BLaER1 treated with 17β-estradiol and CSF1 and Interleukin-3, amounts not matched to agents 10 nM and 100 nM (cell line): ENCODE measurements at regions not wholly inside any gene's neighbourhood (a gene's known extent, or its start where the extent isn't known, plus 50 kb on each side); places are given as distances from the start of the nearest gene placed in this dataset.
"Not testable (repeated sequence)": the region's sequence is repeated elsewhere in the genome, so short reads cannot be mapped to it uniquely, and the experiment has no call there.

ENCODE experiments used
- H3K27ac ChIP-seq, 11 experiments: shearing (Covaris generic); formaldehyde crosslinking; 2 replicates each; pipeline ENCODE4 v1.8.1; 2022
- H3K27me3 ChIP-seq, 11 experiments: shearing (Covaris generic); formaldehyde crosslinking; 2 replicates each; pipeline ENCODE4 v1.8.1; 2022
- H3K36me3 ChIP-seq, 11 experiments: shearing (Covaris generic); formaldehyde crosslinking; 2 replicates each; pipeline ENCODE4 v1.8.1; 2022
- H3K4me1 ChIP-seq, 10 experiments: shearing (Covaris generic); formaldehyde crosslinking; 2 replicates each; pipeline ENCODE4 v1.8.1; 2022
- H3K4me2 ChIP-seq, 11 experiments: shearing (Covaris generic); formaldehyde crosslinking; 2 replicates each; pipeline ENCODE4 v1.8.1; 2022
- H3K4me3 ChIP-seq, 10 experiments: shearing (Covaris generic); formaldehyde crosslinking; 2 replicates each; pipeline ENCODE4 v1.8.1; 2022
- H3K9ac ChIP-seq, 11 experiments: shearing (Covaris generic); formaldehyde crosslinking; 2 replicates each; pipeline ENCODE4 v1.8.1; 2022
- H3K9me3 ChIP-seq, 11 experiments: shearing (Covaris generic); formaldehyde crosslinking; replicated peaks in 1 of 11; 2 replicates each; pipeline ENCODE4 v1.8.1; 2022
- H4K20me1 ChIP-seq, 11 experiments: shearing (Covaris generic); formaldehyde crosslinking; 2 replicates each; pipeline ENCODE4 v1.8.1; 2022
- Cebpa-rat ChIP-seq, 11 experiments: shearing (Covaris generic); IDR thresholded peaks; 2 replicates each; pipeline ENCODE4 v1.8.1; 2022

GRCh38 chr10:53079283-53079682 is 306.7 kb upstream of the MBL2 start:
- no peak overlapping the region for H3K4me2 ChIP-seq
- H3K27ac ChIP-seq: no peak overlapping the region
- no peak overlapping the region for H3K4me3 ChIP-seq
- H3K9me3 ChIP-seq: no peaks in the 10 kb centered on the region
- H3K9ac ChIP-seq: no peak overlapping the region
- no peaks in the 10 kb centered on the region for H3K27me3 ChIP-seq
- no peak for TF ChIP-seq Cebpa-rat (IDR thresholded peaks at IDR 0.05)
- H3K4me1 ChIP-seq: no peaks in the 10 kb centered on the region
- H3K36me3 ChIP-seq: no peaks in the 10 kb centered on the region
- no peaks in the 10 kb centered on the region for H4K20me1 ChIP-seq

GRCh38 chr10:53076948-53077347 is 304.4 kb upstream of the MBL2 start:
- Histone ChIP-seq H3K36me3 (no peaks in the 10 kb centered on the region), H3K9me3 (no peaks in the 10 kb centered on the region), H3K27me3 (no peaks in the 10 kb centered on the region), H3K4me2 (no peak overlapping the region), H3K4me3 (no peak overlapping the region), H3K27ac (no peak overlapping the region), H3K9ac (no peak overlapping the region), H3K4me1 (no peaks in the 10 kb centered on the region), H4K20me1 (no peaks in the 10 kb centered on the region)
- TF ChIP-seq Cebpa-rat (IDR thresholded peaks at IDR 0.05): no peak

GRCh38 chr10:53075469-53075868 is 302.9 kb upstream of the MBL2 start:
- no peaks in the 10 kb centered on the region for H3K9me3 ChIP-seq
- H4K20me1 ChIP-seq: no peaks in the 10 kb centered on the region
- H3K36me3 ChIP-seq: no peaks in the 10 kb centered on the region
- no peak overlapping the region for H3K9ac ChIP-seq
- H3K4me3 ChIP-seq: no peak overlapping the region
- no peaks in the 10 kb centered on the region for H3K27me3 ChIP-seq
- H3K4me2 ChIP-seq: no peak overlapping the region
- H3K27ac ChIP-seq: no peak overlapping the region
- TF ChIP-seq Cebpa-rat (IDR thresholded peaks at IDR 0.05): no peak
- H3K4me1 ChIP-seq: no peaks in the 10 kb centered on the region

- no peaks in the 10 kb centered on the region for H3K27me3 ChIP-seq
- H3K9me3 ChIP-seq: no peaks in the 10 kb centered on the region
- H3K4me1 ChIP-seq: no peaks in the 10 kb centered on the region
- no peak for TF ChIP-seq Cebpa-rat (IDR thresholded peaks at IDR 0.05)
- H4K20me1 ChIP-seq: no peaks in the 10 kb centered on the region
- H3K4me2 ChIP-seq: no peak overlapping the region
- H3K9ac ChIP-seq: no peak overlapping the region
- no peak overlapping the region for H3K4me3 ChIP-seq
- H3K36me3 ChIP-seq: no peaks in the 10 kb centered on the region
- no peak overlapping the region for H3K27ac ChIP-seq
Measured at GRCh38 chr10:53072144-53072543, 299.6 kb upstream of the MBL2 start.

- no peak overlapping the region for H3K4me3 ChIP-seq
- H4K20me1 ChIP-seq: no peaks in the 10 kb centered on the region
- TF ChIP-seq Cebpa-rat (IDR thresholded peaks at IDR 0.05): no peak
- H3K9ac ChIP-seq: no peak overlapping the region
- no peaks in the 10 kb centered on the region for H3K4me1 ChIP-seq
- no peaks in the 10 kb centered on the region for H3K9me3 ChIP-seq
- H3K36me3 ChIP-seq: no peaks in the 10 kb centered on the region
- no peak overlapping the region for H3K4me2 ChIP-seq
- no peaks in the 10 kb centered on the region for H3K27me3 ChIP-seq
- no peak overlapping the region for H3K27ac ChIP-seq
Measured at GRCh38 chr10:53071505-53072125, 299.0 kb upstream of the MBL2 start.

GRCh38 chr10:53069013-53069412 is 296.4 kb upstream of the MBL2 start:
- Histone ChIP-seq H3K4me3 (no peak overlapping the region), H3K4me2 (no peak overlapping the region), H4K20me1 (no peaks in the 10 kb centered on the region), H3K9me3 (no peaks in the 10 kb centered on the region), H3K27ac (no peak overlapping the region), H3K27me3 (no peaks in the 10 kb centered on the region), H3K9ac (no peak overlapping the region), H3K36me3 (no peaks in the 10 kb centered on the region), H3K4me1 (no peaks in the 10 kb centered on the region)
- TF ChIP-seq Cebpa-rat (IDR thresholded peaks at IDR 0.05): no peak

GRCh38 chr10:53064614-53065013 is 292.0 kb upstream of the MBL2 start:
- H3K36me3 ChIP-seq: no peaks in the 10 kb centered on the region
- H3K4me3 ChIP-seq: no peak overlapping the region
- no peak overlapping the region for H3K9ac ChIP-seq
- no peaks in the 10 kb centered on the region for H4K20me1 ChIP-seq
- no peak overlapping the region for H3K4me2 ChIP-seq
- no peaks in the 10 kb centered on the region for H3K4me1 ChIP-seq
- no peaks in the 10 kb centered on the region for H3K27me3 ChIP-seq
- no peak overlapping the region for H3K27ac ChIP-seq
- TF ChIP-seq Cebpa-rat (IDR thresholded peaks at IDR 0.05): no peak
- H3K9me3 ChIP-seq: no peaks in the 10 kb centered on the region

- TF ChIP-seq Cebpa-rat (IDR thresholded peaks at IDR 0.05): no peak
- Histone ChIP-seq H4K20me1 (no peaks in the 10 kb centered on the region), H3K4me1 (no peaks in the 10 kb centered on the region), H3K9ac (no peak overlapping the region), H3K4me2 (no peak overlapping the region), H3K36me3 (no peaks in the 10 kb centered on the region), H3K27me3 (no peaks in the 10 kb centered on the region), H3K9me3 (no peaks in the 10 kb centered on the region), H3K27ac (no peak overlapping the region), H3K4me3 (no peak overlapping the region)
Measured at GRCh38 chr10:53063805-53064204, 291.2 kb upstream of the MBL2 start.

- no peak overlapping the region for H3K4me3 ChIP-seq
- peak overlapping the region in 2 of 11 experiments; percentile 5 to 30; a peak in 3 of 22 replicates for H3K4me2 ChIP-seq
- H3K9me3 ChIP-seq: no peaks in the 10 kb centered on the region
- peak overlapping the region in 2 of 11 experiments; percentile 6 to 35; a peak in 4 of 22 replicates for H3K27ac ChIP-seq
- no peak overlapping the region for H3K9ac ChIP-seq
- TF ChIP-seq Cebpa-rat (IDR thresholded peaks at IDR 0.05): no peak
- H4K20me1 ChIP-seq: no peaks in the 10 kb centered on the region
- peaks cover 0 to 5% (median 0%) of the 10 kb centered on the region in 10 experiments; a peak in 2 of 20 replicates for H3K4me1 ChIP-seq
- H3K27me3 ChIP-seq: no peaks in the 10 kb centered on the region
- H3K36me3 ChIP-seq: no peaks in the 10 kb centered on the region
Measured at GRCh38 chr10:53052521-53053164, 280.1 kb upstream of the MBL2 start.

GRCh38 chr10:53045315-53045714 is 272.7 kb upstream of the MBL2 start:
- Histone ChIP-seq H3K4me2 (no peak overlapping the region), H3K4me3 (no peak overlapping the region), H3K27me3 (no peaks in the 10 kb centered on the region), H3K4me1 (no peaks in the 10 kb centered on the region), H3K36me3 (no peaks in the 10 kb centered on the region), H3K9ac (no peak overlapping the region), H3K9me3 (no peaks in the 10 kb centered on the region), H4K20me1 (no peaks in the 10 kb centered on the region), H3K27ac (no peak overlapping the region)
- TF ChIP-seq Cebpa-rat (IDR thresholded peaks at IDR 0.05): no peak

- H3K4me2 ChIP-seq, H3K27me3 ChIP-seq, H3K9ac ChIP-seq, H3K4me3 ChIP-seq, H3K9me3 ChIP-seq, H3K36me3 ChIP-seq, H3K27ac ChIP-seq, H4K20me1 ChIP-seq: not testable (repeated sequence)
- H3K4me1 ChIP-seq: peaks cover 3 to 12% (median 5%) of the 10 kb centered on the region in 10 experiments; a peak in 19 of 20 replicates
Measured at GRCh38 chr10:53035823-53036222, 263.2 kb upstream of the MBL2 start.
